ENCODE measurements at regions not wholly inside any gene's neighbourhood (a gene's known extent, or its start where the extent isn't known, plus 50 kb on each side); places are given as distances from the start of the nearest gene placed in this dataset.

GRCh38 chr5:52107210-52107905, 680.4 kb upstream of the ITGA1 start:
- Histone ChIP-seq H3K27me3 (replicated peaks in 1 of 4; ENCODE audit: control insufficient read depth in 3 of 4, extremely low read depth in 1 of 4, insufficient read depth in 3 of 4, low read length in 3 of 4) (no peaks in the 10 kb centered on the region), H3K4ac (replicated peaks; ENCODE audit: insufficient read length, low read depth, low read length) (no peak overlapping the region), H2BK5ac (ENCODE audit: low read depth, low read length) (no peak overlapping the region), H2BK20ac (ENCODE audit: low read length) (no peak overlapping the region), H3K23ac (ENCODE audit: insufficient read length) (no peak overlapping the region), H3K4me2 (ENCODE audit: insufficient read depth in 1 of 2, low read depth in 2 of 2, low read length in 2 of 2) (no peak overlapping the region), H3K27ac (ENCODE audit: low read depth, low read length) (no peak overlapping the region), H3K9ac (replicated peaks in 1 of 4; ENCODE audit: extremely low read depth in 1 of 4, low read depth in 3 of 4, low read length in 3 of 4) (no peak overlapping the region), H2BK12ac (ENCODE audit: low read depth, low read length) (no peak overlapping the region), H2AK5ac (ENCODE audit: low read depth, low read length) (no peak overlapping the region), H4K5ac (ENCODE audit: insufficient read length, low read depth, low read length) (no peak overlapping the region), H3K79me1 (ENCODE audit: low read depth, low read length) (no peaks in the 10 kb centered on the region), H2BK120ac (replicated peaks; ENCODE audit: low read depth, low read length) (no peak overlapping the region), H3K18ac (ENCODE audit: extremely low read depth, low read length) (no peak overlapping the region), H2BK15ac (ENCODE audit: low read length) (no peak overlapping the region), H3K36me3 (ENCODE audit: control insufficient read depth in 2 of 4, insufficient read depth in 4 of 4, low read length in 3 of 4) (no peaks in the 10 kb centered on the region), H4K8ac (ENCODE audit: extremely low read depth, insufficient read depth, low read length) (no peak overlapping the region), H3K4me1 (replicated peaks in 1 of 4; ENCODE audit: control insufficient read depth in 3 of 4, insufficient read depth in 4 of 4, low read length in 3 of 4) (no peaks in the 10 kb centered on the region), H2AFZ (ENCODE audit: low read length) (no peak overlapping the region), H3K56ac (replicated peaks; ENCODE audit: insufficient read length, low read depth, low read length) (no peak overlapping the region), H3K14ac (ENCODE audit: insufficient read length) (no peak overlapping the region), H3K79me2 (ENCODE audit: control insufficient read depth in 1 of 2, insufficient read depth in 2 of 2, low read length in 2 of 2) (no peaks in the 10 kb centered on the region), H3K9me3 (ENCODE audit: insufficient read depth in 2 of 2, low read depth in 1 of 2, low read length in 1 of 2) (peaks cover 0 to 3% of the 10 kb centered on the region in 2 experiments; a peak in 1 of 4 replicates), H3K23me2 (ENCODE audit: low read depth, low read length) (no peaks in the 10 kb centered on the region), H3K4me3 (ENCODE audit: extremely low read depth in 1 of 4, insufficient read depth in 2 of 4, low read depth in 3 of 4, low read length in 4 of 4) (no peak overlapping the region), H4K91ac (replicated peaks; ENCODE audit: insufficient read length, low read length) (no peak overlapping the region), H4K20me1 (replicated peaks in 1 of 2; ENCODE audit: control insufficient read depth in 1 of 2, insufficient read depth in 2 of 2, low read length in 2 of 2) (no peaks in the 10 kb centered on the region)
- FAIRE-seq (no peak), DNase-seq (ENCODE audit: low read depth in 1 of 2, low spot score in 2 of 2) (no peak)
- 96% methylated on average over 4 of the region's 4 CpGs; no CpG with 5 or more reads in 1 of the 2 experiments for WGBS, 2 experiments (ENCODE audit: extremely low coverage in 1 of 2, insufficient coverage in 1 of 2, insufficient read length in 1 of 2, insufficient replicate concordance in 2 of 2, low coverage in 1 of 2, low lambda C conversion rate in 2 of 2, missing lambda C conversion rate in 1 of 2)
- POLR2A ChIA-PET (ENCODE audit: partially characterized antibody) = no interaction called here
- CTCF ChIA-PET (ENCODE audit: partially characterized antibody) = no interaction called here
- TF ChIP-seq ZNF274 (IDR thresholded peaks at IDR 0.05; ENCODE audit: borderline replicate concordance, extremely low read depth, low read length) = no peak
